Lung (tissue), 11 donors: ENCODE measurements at regions not wholly inside any gene's neighbourhood (a gene's known extent, or its start where the extent isn't known, plus 50 kb on each side); places are given as distances from the start of the nearest gene placed in this dataset.

Source experiments
- ATAC-seq: fragments of 200-7000 bp; cut with Tn5 transposase; one replicate; pipeline ENCODE4 v1.9.1; 2020; ENCODE audit warnings: moderate number of reproducible peaks; ENCODE audit not compliant: insufficient read depth, low FRiP score
- DNase-seq, 3 donors: peaks; one replicate each; pipeline ENCODE4 v3.0.0-alpha.2; 2013 to 2017
- H3K27ac ChIP-seq, 2 donors: one replicate each; pipeline ENCODE4 v1.5.1; 2013; ENCODE audit warnings: mild to moderate bottlenecking in 2 of 2, moderate library complexity in 2 of 2, control low read depth in 1 of 2, inconsistent platforms in 1 of 2, low read depth in 1 of 2, low read length in 1 of 2
- H3K27me3 ChIP-seq, 3 donors: one replicate each; pipeline ENCODE4 v1.5.1; 2013; ENCODE audit warnings: low read length in 2 of 3; ENCODE audit not compliant: control insufficient read depth in 3 of 3, insufficient read depth in 3 of 3
- H3K36me3 ChIP-seq, 4 donors: one replicate each; pipeline ENCODE4 v1.5.1; 2013; ENCODE audit warnings: low read length in 4 of 4, mild to moderate bottlenecking in 1 of 4, moderate library complexity in 1 of 4; ENCODE audit not compliant: control insufficient read depth in 4 of 4, insufficient read depth in 4 of 4
- H3K4me1 ChIP-seq, 5 donors: one replicate each; pipeline ENCODE4 v1.5.1; 2013; ENCODE audit warnings: low read length in 5 of 5, mild to moderate bottlenecking in 2 of 5, moderate library complexity in 1 of 5; ENCODE audit not compliant: control insufficient read depth in 5 of 5, insufficient read depth in 5 of 5
- H3K4me3 ChIP-seq: one replicate; pipeline ENCODE4 v1.5.1; 2013; ENCODE audit warnings: mild to moderate bottlenecking, control low read depth, moderate library complexity
- H3K9ac ChIP-seq, 2 donors: one replicate each; pipeline ENCODE4 v1.5.1; 2013; ENCODE audit warnings: low read length in 2 of 2, control low read depth in 1 of 2; ENCODE audit not compliant: insufficient read depth in 1 of 2
- H3K9me3 ChIP-seq, 4 donors: one replicate each; pipeline ENCODE4 v1.5.1; 2013; ENCODE audit warnings: low read length in 3 of 4, mild to moderate bottlenecking in 1 of 4, moderate library complexity in 1 of 4; ENCODE audit not compliant: control insufficient read depth in 4 of 4, insufficient read depth in 3 of 4
- WGBS, 2 donors: extraction: QIAGEN DNeasy Blood & Tissue Kit; methylation state at CpG; one replicate each; pipeline ENCODE4 v1.1.7; 2013; 5-methylcytosine and 5-hydroxymethylcytosine counted together
- TF ChIP-seq, protein P1 (sequence below): IDR thresholded peaks from 2 replicates; pipeline ENCODE4 v1.5.1; 2012; ENCODE audit warnings: mild to moderate bottlenecking; ENCODE audit errors: control extremely low read depth, extremely low read depth
- donor health status: control.
- donor health status: control.
- donor health status: Bipolar disorder and iron deficiency.
- donor health status: healthy.
- donor health status: DM: yes; HTN: yes; CAD: no.

DNA sequence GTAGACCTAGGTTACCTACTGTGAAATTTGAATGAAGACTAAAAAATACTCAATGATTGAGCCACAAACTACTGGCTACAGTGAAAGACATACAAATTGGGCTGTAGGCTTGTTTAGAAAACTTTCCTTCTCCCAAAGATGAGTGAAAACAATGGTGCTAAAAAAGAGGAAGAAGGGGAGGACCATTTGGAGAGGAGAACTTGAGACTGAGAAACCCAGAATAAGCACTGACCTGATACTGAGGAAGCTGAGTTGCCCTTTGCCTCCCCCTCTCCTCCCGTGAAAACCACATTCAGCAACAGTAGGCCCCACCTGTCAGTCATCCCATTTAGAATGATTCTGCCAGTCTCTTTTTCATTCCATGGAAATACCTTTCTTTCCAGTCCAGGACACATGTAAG, 484.0 kb upstream of the TGFBR2 start:
- no peak for DNase-seq
- Histone ChIP-seq H3K27me3 (no peaks in the 10 kb centered on the region), H3K9me3 (no peaks in the 10 kb centered on the region), H3K4me3 (no peak overlapping the region), H3K36me3 (no peaks in the 10 kb centered on the region), H3K4me1 (peaks cover 0 to 2% (median 0%) of the 10 kb centered on the region in 5 donors), H3K9ac (no peak overlapping the region), H3K27ac (no peak overlapping the region)
- WGBS, 2 donors, result 35 to 62% methylated on average over 1 of the region's 1 CpG
- TF ChIP-seq, protein P1, sequence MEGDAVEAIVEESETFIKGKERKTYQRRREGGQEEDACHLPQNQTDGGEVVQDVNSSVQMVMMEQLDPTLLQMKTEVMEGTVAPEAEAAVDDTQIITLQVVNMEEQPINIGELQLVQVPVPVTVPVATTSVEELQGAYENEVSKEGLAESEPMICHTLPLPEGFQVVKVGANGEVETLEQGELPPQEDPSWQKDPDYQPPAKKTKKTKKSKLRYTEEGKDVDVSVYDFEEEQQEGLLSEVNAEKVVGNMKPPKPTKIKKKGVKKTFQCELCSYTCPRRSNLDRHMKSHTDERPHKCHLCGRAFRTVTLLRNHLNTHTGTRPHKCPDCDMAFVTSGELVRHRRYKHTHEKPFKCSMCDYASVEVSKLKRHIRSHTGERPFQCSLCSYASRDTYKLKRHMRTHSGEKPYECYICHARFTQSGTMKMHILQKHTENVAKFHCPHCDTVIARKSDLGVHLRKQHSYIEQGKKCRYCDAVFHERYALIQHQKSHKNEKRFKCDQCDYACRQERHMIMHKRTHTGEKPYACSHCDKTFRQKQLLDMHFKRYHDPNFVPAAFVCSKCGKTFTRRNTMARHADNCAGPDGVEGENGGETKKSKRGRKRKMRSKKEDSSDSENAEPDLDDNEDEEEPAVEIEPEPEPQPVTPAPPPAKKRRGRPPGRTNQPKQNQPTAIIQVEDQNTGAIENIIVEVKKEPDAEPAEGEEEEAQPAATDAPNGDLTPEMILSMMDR, result no peak
- ATAC-seq, result no peak

DNA sequence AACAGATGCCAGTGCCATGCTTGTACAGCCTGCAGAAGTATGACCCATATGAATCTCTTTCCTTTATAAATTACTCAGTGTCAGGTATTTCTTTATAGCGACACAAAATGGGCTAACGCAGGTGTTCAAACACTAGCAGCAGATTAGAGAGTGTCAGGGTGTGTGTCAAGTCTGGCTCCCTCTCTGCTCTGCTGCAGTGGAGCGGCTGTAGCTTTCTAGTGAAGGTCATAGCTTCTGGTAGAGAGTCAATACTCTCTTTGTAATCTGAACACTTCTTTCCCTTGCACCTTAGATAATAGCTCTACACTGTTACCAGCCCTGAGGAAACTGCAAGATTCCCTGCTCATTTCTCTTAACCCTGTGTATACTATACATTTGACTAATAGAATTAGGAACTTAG, 483.2 kb upstream of the TGFBR2 start:
- Histone ChIP-seq H3K36me3 (no peaks in the 10 kb centered on the region), H3K27me3 (no peaks in the 10 kb centered on the region), H3K27ac (no peak overlapping the region), H3K4me3 (no peak overlapping the region), H3K4me1 (peaks cover 0 to 2% (median 0%) of the 10 kb centered on the region in 5 donors), H3K9me3 (peaks cover 0 to 2% (median 0%) of the 10 kb centered on the region in 4 donors), H3K9ac (no peak overlapping the region)
- no peak for DNase-seq
- TF ChIP-seq, protein P1, result no peak
- 93 to 95% methylated on average over 3 of the region's 3 CpGs for WGBS, 2 donors
- no peak for ATAC-seq

DNA sequence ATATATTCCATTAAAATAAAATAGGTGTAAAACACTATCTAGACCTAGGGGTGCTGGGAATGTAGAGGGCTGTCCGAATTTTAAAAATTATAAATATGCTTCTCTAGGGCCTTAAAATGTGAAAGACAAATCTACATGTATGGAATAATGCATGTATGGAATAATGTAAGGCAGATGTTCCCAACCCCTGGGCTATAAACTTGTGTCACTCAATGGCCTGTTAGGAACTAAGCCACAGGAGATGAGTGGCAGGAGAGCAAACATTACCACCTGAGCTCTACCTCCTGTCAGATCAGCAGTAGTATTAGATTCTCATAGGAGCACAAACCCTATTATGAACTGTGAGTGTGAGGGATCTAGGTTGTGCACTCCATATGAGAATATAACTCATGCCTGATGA, 482.6 kb upstream of the TGFBR2 start:
- Histone ChIP-seq H3K27ac (no peak overlapping the region), H3K9ac (no peak overlapping the region), H3K36me3 (no peaks in the 10 kb centered on the region), H3K4me1 (peaks cover 0 to 2% (median 0%) of the 10 kb centered on the region in 5 donors), H3K27me3 (no peaks in the 10 kb centered on the region), H3K4me3 (no peak overlapping the region), H3K9me3 (peaks cover 0 to 2% (median 0%) of the 10 kb centered on the region in 4 donors)
- WGBS, 2 donors, result 94 to 100% methylated on average over 1 of the region's 1 CpG
- ATAC-seq (no peak), DNase-seq (no peak)
- TF ChIP-seq, protein P1, result no peak
